OCI-LY3 (cell line): ENCODE measurements at regions not wholly inside any gene's neighbourhood (a gene's known extent, or its start where the extent isn't known, plus 50 kb on each side); places are given as distances from the start of the nearest gene placed in this dataset.

Experiments
- CTCF ChIP-seq: fragments of 200-600, 300-600 bp; sonication (generic); IDR thresholded peaks from 2 replicates; pipeline ENCODE4 v1.5.1; 2014; ENCODE audit warnings: antibody characterized with exemption, low read length, low read depth
- EZH2phosphoT487 ChIP-seq: fragments of 200-600 bp; shearing (Covaris generic); IDR thresholded peaks from 2 replicates; pipeline ENCODE4 v1.6.1; 2018; ENCODE audit warnings: antibody characterized with exemption, mixed run types, low read depth

- no peak for TF ChIP-seq CTCF
- no peak for TF ChIP-seq EZH2phosphoT487
These were observed 236.2 kb upstream of the BTG1 start for GRCh38 chr12:92381856-92382255.
